NCI-H2227 (cell line): ENCODE measurements at regions not wholly inside any gene's neighbourhood (a gene's known extent, or its start where the extent isn't known, plus 50 kb on each side); places are given as distances from the start of the nearest gene placed in this dataset.

Source experiments
- DNase-seq: peaks from one replicate; lab custom pipeline; 2025; ENCODE audit not compliant: unreplicated experiment; lab: John Stamatoyannopoulos, UW

DNA sequence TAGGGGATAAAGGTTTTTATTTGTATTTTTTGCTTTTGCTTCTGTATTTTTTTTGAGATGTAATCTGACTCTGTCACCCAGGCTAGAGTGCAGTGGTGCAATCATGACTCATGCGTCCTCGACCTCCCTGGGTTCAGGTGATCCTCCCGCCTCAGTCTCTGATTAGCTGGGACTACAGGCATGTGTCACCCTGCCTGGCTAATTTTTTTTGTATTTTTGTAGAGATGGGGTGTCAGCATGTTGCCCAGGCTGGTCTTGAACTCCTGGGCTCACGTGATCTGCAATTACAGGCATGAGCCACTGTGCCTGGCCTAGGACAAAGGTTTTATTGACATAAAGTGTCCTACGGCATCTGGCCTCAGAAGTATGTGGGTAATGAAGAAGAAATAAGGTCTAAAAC lies 297.1 kb upstream of the C9orf72 start:
- DNase-seq, result no peak

GRCh38 chr9:27880156-27880555 lies 306.9 kb upstream of the C9orf72 start:
- no peak for DNase-seq

GRCh38 chr9:27880635-27881034 lies 307.4 kb upstream of the C9orf72 start:
- DNase-seq, result no peak

DNA sequence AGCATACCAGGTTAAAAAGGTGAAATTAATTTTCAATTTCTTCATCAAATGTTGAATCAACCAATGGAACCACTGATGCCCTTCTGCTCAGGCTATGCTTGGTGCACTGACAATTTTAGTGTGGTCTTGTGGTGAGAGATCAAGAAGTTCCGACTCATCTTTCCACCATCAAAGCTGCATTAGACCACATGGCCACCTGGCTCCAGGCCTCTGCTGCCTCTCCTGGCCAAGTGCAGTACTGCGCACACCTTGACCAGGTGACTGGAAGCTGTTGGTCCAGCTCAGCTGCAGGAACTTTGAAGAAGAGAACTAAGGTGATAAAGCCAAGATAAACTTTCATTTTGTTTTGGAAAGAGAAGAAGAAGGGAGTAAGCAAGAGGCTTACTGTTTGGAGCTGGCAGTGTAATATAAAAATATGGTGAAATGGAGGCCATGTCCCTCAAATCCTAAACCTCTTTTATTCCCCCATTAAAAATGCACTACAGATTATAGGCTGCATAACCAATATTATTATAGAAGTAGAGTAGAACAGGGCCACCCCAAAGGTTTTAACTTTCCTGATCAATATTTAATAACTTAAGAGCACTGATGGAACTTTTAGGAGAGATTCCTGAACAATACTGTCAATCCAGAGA lies 315.5 kb upstream of the C9orf72 start:
- DNase-seq, result no peak

- DNase-seq, result no peak
Measured at GRCh38 chr9:27924502-27924901, 351.2 kb upstream of the C9orf72 start.

GRCh38 chr9:27925815-27926214 lies 352.5 kb upstream of the C9orf72 start:
- no peak for DNase-seq

DNA sequence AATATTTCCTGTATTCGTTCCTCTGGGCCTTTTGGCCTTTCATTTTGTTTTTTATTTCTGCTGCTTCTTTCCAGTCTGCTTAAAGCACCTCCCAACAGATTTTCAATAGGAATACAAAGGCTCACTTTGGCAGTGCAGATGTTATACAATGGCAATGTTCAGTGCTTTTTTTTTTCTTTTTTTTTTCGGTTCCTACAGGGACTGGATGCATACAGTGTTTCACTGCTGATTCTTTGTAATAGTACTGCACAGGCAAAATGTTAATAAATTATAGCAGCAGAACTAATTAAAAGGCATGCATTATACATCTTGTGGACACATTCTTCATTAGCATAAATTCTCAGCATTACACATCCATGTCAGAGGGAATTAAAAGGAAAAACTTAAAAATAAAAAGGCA lies 356.6 kb upstream of the C9orf72 start:
- DNase-seq, result no peak

GRCh38 chr9:27933210-27934025 lies 360.1 kb upstream of the C9orf72 start:
- DNase-seq, result no peak

DNA sequence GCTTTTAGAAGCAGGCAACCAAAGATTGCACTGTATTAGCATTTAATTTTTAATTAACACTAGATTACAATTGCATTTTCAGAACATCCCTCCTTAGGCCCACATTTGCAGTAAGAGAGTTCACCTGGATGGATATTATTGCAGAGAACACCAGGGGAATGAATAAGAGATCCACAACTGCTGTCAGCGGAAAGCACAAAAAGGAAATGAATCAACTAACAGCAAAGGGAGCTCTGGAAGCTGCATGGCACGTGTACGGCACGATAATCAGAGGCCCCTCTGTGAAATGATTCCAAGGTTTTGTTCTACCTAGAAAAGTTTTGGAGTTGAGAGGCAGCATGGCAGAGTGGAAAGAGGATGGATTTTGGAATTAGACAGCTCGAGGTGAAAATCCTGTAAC lies 361.2 kb upstream of the C9orf72 start:
- no peak for DNase-seq

- DNase-seq, result no peak
Measured at GRCh38 chr9:27939186-27939585, 365.9 kb upstream of the C9orf72 start.

DNA sequence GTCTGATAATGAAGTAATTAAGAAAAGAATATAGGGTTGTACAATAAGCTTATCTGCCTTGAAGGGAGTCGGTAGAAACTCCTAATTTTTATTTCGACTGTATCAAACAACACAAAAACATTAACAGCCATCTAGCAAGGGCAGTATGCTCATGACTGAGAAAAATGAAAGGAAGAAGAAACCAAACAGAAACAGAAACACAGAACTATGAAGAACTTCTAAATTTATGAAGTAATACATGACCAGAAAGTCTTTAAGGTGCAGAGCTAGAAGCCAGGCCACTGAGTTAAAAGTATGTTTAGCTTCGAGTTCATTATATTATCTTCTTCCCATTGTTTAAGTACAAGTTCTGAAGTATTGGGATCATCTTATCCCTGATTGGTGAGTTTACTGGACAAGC lies 367.3 kb upstream of the C9orf72 start:
- no peak for DNase-seq

GRCh38 chr9:27943501-27943900 lies 370.2 kb upstream of the C9orf72 start:
- DNase-seq, result no peak

- DNase-seq, result no peak
Measured at GRCh38 chr9:27945386-27945785, 372.1 kb upstream of the C9orf72 start.

DNA sequence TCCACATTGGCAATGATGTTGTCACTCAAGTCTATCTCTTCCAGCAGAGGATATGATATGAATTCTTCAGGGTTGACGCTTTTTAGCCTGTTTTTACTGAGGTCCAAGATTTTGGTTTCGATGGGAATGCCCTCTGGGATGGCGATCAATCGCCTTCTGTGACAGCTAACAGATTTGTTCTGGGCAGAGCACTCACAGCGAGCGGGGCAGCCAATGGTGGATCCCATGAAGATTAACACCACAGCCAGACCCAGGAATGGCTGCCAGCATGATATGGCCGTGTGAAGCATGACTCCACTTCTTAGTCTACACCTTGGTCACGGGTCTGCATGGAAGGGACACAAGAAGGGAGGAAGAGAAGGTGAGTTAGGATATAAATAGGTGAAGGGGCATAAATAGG lies 377.1 kb upstream of the C9orf72 start:
- DNase-seq, result no peak

DNA sequence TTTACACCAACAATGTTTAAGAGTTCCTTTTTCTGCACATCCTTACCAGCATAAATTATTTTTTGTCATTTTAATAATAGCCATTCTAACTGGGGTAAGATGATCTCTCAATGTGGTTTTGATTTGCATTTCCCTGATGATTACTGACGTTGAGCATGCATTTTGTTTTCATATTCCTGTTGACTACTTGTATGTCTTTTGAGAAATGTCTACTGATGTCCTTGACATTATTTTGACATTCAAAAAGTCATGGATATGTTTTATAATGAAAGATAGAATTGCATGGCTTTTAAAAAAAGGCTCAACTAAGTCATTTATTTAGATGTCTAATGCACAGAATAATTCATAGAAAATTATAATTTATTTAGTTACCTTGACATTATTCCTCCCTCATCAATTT lies 381.6 kb upstream of the C9orf72 start:
- DNase-seq, result no peak

- DNase-seq, result no peak
Measured at GRCh38 chr9:27963836-27964235, 390.6 kb upstream of the C9orf72 start.

GRCh38 chr9:27967210-27967609 lies 393.9 kb upstream of the C9orf72 start:
- DNase-seq, result no peak

- DNase-seq, result no peak
Measured at GRCh38 chr9:27977931-27978330, 404.6 kb upstream of the C9orf72 start.

- DNase-seq, result no peak
Measured at GRCh38 chr9:27985714-27986113, 412.4 kb upstream of the C9orf72 start.

- DNase-seq, result no peak
Measured at GRCh38 chr9:27990524-27990923, 417.2 kb upstream of the C9orf72 start.

DNA sequence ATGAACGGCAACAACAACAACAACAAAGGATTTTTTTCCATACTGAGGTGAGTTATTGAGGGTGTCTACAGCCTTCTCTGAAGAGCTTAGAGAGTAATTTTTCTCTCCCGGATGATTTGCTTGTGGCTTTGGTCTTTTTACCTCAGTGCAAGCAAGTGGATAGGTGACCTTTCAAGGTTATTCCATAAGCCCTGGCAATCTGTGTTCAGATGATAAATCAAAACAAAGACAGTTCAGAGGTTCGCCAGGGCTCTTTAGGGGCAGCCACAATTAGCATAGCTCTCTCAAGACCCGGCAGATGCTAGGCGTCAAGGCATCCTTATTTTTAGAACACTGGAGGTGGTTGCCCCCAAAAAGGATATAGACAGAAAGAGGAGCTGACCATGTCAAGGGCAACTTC lies 417.9 kb upstream of the C9orf72 start:
- DNase-seq, result no peak

GRCh38 chr9:28001096-28001495 lies 427.8 kb upstream of the C9orf72 start:
- DNase-seq, result no peak

- no peak for DNase-seq
Measured at GRCh38 chr9:28004900-28005299, 431.6 kb upstream of the C9orf72 start.
